Right atrium auricular region (tissue), 2 donors: ENCODE measurements at regions not wholly inside any gene's neighbourhood (a gene's known extent, or its start where the extent isn't known, plus 50 kb on each side); places are given as distances from the start of the nearest gene placed in this dataset.

Experiments used
- DNase-seq: peaks from one replicate; pipeline ENCODE4 v3.0.0-alpha.2; 2019; ENCODE audit warnings: low spot score
- H3K27ac ChIP-seq, 2 donors: fragments of 200-600 bp; sonication (generic); 1 replicate in 1 of 2; 2 replicates in 1 of 2; pipeline ENCODE4 v1.5.1; 2016 to 2019
- H3K27me3 ChIP-seq, 2 donors: fragments of 200-600 bp; sonication (generic); one replicate each; pipeline versions ENCODE4 v1.5.1 to v1.6.0; 2017 to 2019
- H3K36me3 ChIP-seq: fragments of 200-600 bp; sonication (generic); one replicate; pipeline ENCODE4 v1.5.1; 2016
- H3K4me1 ChIP-seq, 2 donors: fragments of 200-600 bp; sonication (generic); one replicate each; pipeline versions ENCODE4 v1.5.1 to v1.6.0; 2017 to 2019
- H3K4me3 ChIP-seq, 2 donors: fragments of 200-600 bp; sonication (generic); 1 replicate in 1 of 2; 2 replicates in 1 of 2; pipeline ENCODE4 v1.5.1; 2017 to 2019; ENCODE audit warnings: mild to moderate bottlenecking in 1 of 2, moderate library complexity in 1 of 2
- H3K9me3 ChIP-seq, 2 donors: fragments of 200-600 bp; sonication (generic); one replicate each; pipeline ENCODE4 v1.5.1; 2019
- CTCF ChIP-seq, 2 donors: fragments of 200-600 bp; sonication (generic); IDR thresholded peaks; one replicate each; pipeline ENCODE4 v1.5.1; 2019; ENCODE audit warnings: antibody characterized with exemption in 2 of 2

- Histone ChIP-seq H3K9me3 (no peaks in the 10 kb centered on the region), H3K27ac (no peak overlapping the region), H3K27me3 (no peaks in the 10 kb centered on the region), H3K36me3 (no peaks in the 10 kb centered on the region), H3K4me3 (no peak overlapping the region), H3K4me1 (no peaks in the 10 kb centered on the region)
- TF ChIP-seq CTCF (IDR thresholded peaks at IDR 0.05): no peak
- DNase-seq: no peak
These were observed 117.8 kb upstream of the MYO3A start for GRCh38 chr10:25815999-25816768.

- H3K4me3 ChIP-seq: no peak overlapping the region
These were observed 116.8 kb upstream of the MYO3A start for GRCh38 chr10:25817200-25817599.

DNA sequence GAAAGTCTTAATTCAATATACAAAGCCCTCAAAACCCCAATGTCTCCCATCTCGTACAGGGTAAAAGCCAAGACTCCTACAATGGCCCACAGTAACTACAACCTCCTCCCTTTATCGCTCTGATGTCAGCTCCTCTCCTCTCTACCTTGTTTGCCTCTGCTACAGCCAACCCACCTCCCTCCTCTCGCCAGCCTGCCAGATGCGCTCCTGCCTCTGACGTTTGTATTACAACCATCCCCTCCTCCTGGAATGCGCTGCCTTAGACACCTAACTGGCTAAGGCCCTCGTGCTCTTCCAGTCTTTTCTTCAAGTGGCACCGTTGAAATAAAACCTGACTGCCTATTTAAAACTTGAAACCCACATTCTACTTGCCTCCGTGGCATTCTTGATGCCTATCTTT is 115.3 kb upstream of the MYO3A start:
- H3K36me3 ChIP-seq: no peaks in the 10 kb centered on the region
- no peak for DNase-seq

More at GRCh38 chr10:25817200-25817599, 116.8 kb upstream of the MYO3A start:
- Histone ChIP-seq H3K27me3 (no peaks in the 10 kb centered on the region), H3K36me3 (no peaks in the 10 kb centered on the region), H3K27ac (no peak overlapping the region), H3K9me3 (no peaks in the 10 kb centered on the region), H3K4me1 (no peaks in the 10 kb centered on the region)
- no peak for TF ChIP-seq CTCF (IDR thresholded peaks at IDR 0.05)
- DNase-seq: no peak

GRCh38 chr10:25820472-25820871 is 113.6 kb upstream of the MYO3A start:
- Histone ChIP-seq H3K27me3 (no peaks in the 10 kb centered on the region), H3K4me1 (no peaks in the 10 kb centered on the region), H3K36me3 (no peaks in the 10 kb centered on the region), H3K4me3 (no peak overlapping the region), H3K27ac (no peak overlapping the region), H3K9me3 (no peaks in the 10 kb centered on the region)
- DNase-seq: no peak
- TF ChIP-seq CTCF (IDR thresholded peaks at IDR 0.05): no peak

More for the DNA sequence above, 115.3 kb upstream of the MYO3A start:
- TF ChIP-seq CTCF (IDR thresholded peaks at IDR 0.05): no peak
- no peaks in the 10 kb centered on the region for H3K9me3 ChIP-seq
- H3K27ac ChIP-seq: no peak overlapping the region
- no peak overlapping the region for H3K4me3 ChIP-seq
- no peaks in the 10 kb centered on the region for H3K4me1 ChIP-seq
- no peaks in the 10 kb centered on the region for H3K27me3 ChIP-seq

DNA sequence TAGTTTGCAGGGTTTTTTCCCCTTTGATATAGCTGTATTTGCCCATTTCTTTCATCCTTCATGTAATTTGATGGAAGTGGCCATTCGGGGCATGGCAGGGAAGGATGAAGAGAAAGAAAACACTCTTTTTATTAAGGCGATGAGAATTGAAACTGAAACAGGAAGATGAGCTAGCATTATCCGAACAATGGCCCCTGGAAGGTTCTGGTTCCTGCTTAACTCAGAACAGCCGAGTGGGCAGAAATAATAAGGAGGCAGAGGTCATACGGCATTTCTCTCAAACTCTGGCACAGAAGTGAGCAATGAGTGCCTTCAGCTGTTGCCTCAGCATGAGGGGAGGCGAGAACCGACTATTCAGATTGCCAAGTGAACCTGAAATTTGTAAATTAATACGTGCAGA is 113.2 kb upstream of the MYO3A start:
- TF ChIP-seq CTCF (IDR thresholded peaks at IDR 0.05): no peak
- DNase-seq: no peak
- Histone ChIP-seq H3K4me1 (no peaks in the 10 kb centered on the region), H3K27ac (no peak overlapping the region), H3K4me3 (no peak overlapping the region), H3K27me3 (no peaks in the 10 kb centered on the region), H3K9me3 (no peaks in the 10 kb centered on the region), H3K36me3 (no peaks in the 10 kb centered on the region)

GRCh38 chr10:25824050-25824449 is 110.0 kb upstream of the MYO3A start:
- TF ChIP-seq CTCF (IDR thresholded peaks at IDR 0.05): no peak
- H3K9me3 ChIP-seq: no peaks in the 10 kb centered on the region

More at GRCh38 chr10:25824050-25824449, 110.0 kb upstream of the MYO3A start:
- Histone ChIP-seq H3K27ac (no peak overlapping the region), H3K4me3 (no peak overlapping the region), H3K4me1 (no peaks in the 10 kb centered on the region), H3K27me3 (no peaks in the 10 kb centered on the region), H3K36me3 (no peaks in the 10 kb centered on the region)
- no peak for DNase-seq
